HUES48 (cell line): ENCODE measurements at regions not wholly inside any gene's neighbourhood (a gene's known extent, or its start where the extent isn't known, plus 50 kb on each side); places are given as distances from the start of the nearest gene placed in this dataset.

Source experiments
- H3K27ac ChIP-seq: one replicate; pipeline ENCODE4 v1.7.0; 2013; ENCODE audit warnings: low read depth, low read length, inconsistent platforms
- H3K27me3 ChIP-seq: 2 replicates; pipeline ENCODE4 v1.6.1; 2013; ENCODE audit warnings: mild to moderate bottlenecking, low read length; ENCODE audit not compliant: control insufficient read depth, insufficient read depth
- H3K36me3 ChIP-seq: 2 replicates; pipeline ENCODE4 v1.6.1; 2013; ENCODE audit warnings: low read length; ENCODE audit not compliant: control insufficient read depth, insufficient read depth
- H3K4me1 ChIP-seq: 2 replicates; pipeline ENCODE4 v1.6.1; 2013; ENCODE audit warnings: mild to moderate bottlenecking, low read length; ENCODE audit not compliant: control insufficient read depth, insufficient read depth
- H3K4me3 ChIP-seq: 2 replicates; pipeline ENCODE4 v1.5.1; 2013; ENCODE audit warnings: mild to moderate bottlenecking, low read depth, low read length
- H3K9ac ChIP-seq: 2 replicates; pipeline ENCODE4 v1.6.1; 2013; ENCODE audit warnings: mild to moderate bottlenecking, low read depth, low read length, moderate library complexity
- H3K9me3 ChIP-seq: 2 replicates; pipeline ENCODE4 v1.6.1; 2013; ENCODE audit warnings: low read length; ENCODE audit not compliant: control insufficient read depth, insufficient read depth

DNA sequence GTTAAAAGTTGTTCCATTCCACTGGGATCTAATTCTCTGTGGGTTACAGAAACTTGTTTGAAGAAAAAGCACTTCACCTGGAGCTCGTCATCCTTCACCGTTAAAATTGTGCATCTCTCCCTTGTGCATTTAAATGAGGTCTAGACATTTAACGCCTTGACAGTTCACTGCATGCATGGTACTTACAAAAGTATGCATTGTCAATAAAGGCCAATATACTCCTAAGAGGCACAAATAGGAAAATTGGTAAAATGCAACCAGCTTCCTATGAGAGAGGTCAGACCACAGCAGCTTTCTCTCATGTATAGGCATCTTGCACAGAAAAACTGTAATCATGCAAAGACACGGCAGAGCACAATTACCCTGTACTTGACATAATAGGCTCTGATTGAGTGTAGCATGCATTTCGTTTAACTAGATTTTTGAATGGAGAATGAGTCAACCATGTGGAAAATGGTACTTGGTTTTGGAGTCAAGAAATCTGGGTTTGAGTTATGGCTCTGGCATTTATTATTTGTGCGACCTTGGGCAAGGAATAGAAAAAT, 378.5 kb downstream of the RFPL4B start:
- Histone ChIP-seq H3K4me3 (no peak overlapping the region), H3K27me3 (no peaks in the 10 kb centered on the region), H3K4me1 (no peaks in the 10 kb centered on the region), H3K9me3 (no peaks in the 10 kb centered on the region), H3K36me3 (no peaks in the 10 kb centered on the region), H3K27ac (no peak overlapping the region), H3K9ac (no peak overlapping the region)

DNA sequence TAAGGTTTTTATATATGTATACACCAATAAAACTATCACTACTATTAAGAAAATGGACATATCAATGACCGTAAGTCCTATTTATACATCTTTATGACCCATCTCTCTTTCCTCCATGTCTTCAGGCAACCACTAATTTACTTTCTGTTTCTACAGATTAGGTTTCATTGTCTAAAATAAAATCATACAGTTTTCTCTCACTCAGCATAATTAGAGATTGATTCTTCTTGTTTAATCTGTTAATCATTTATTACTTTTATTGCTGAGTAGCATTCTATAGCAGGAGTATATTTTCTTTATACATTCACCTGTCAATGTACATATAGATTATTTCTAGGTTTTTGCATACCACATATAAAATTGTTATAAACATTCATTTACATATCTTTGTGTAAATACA, 388.0 kb downstream of the RFPL4B start:
- Histone ChIP-seq H3K27ac (no peak overlapping the region), H3K9me3 (no peaks in the 10 kb centered on the region; the same call in 1 of the 2 replicates), H3K4me1 (no peaks in the 10 kb centered on the region), H3K36me3 (no peaks in the 10 kb centered on the region), H3K4me3 (no peak overlapping the region), H3K27me3 (no peaks in the 10 kb centered on the region), H3K9ac (no peak overlapping the region)

DNA sequence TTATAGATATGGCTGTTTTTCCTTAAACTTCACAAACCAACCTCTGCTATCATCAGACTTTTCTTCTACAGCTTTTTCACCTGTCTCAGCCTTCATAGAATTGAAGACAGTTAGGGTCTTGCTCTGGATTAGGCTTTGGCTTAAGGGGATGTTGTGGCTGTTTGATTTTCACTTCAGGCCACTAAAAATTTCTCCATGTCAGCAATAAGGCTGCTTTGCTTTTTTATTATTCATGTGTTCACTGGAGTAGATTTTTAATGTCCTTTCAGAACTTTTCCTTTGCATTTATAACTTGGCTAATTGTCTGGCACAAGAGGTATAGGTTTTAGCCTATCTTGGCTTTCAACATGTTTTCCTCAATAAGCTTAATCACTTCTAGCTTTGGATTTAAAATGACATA, 392.6 kb downstream of the RFPL4B start:
- Histone ChIP-seq H3K4me1 (peaks cover 22% of the 10 kb centered on the region), H3K9me3 (no peaks in the 10 kb centered on the region; the same call in 1 of the 2 replicates), H3K36me3 (no peaks in the 10 kb centered on the region), H3K9ac (no peak overlapping the region), H3K4me3 (no peak overlapping the region), H3K27ac (no peak overlapping the region), H3K27me3 (no peaks in the 10 kb centered on the region)

DNA sequence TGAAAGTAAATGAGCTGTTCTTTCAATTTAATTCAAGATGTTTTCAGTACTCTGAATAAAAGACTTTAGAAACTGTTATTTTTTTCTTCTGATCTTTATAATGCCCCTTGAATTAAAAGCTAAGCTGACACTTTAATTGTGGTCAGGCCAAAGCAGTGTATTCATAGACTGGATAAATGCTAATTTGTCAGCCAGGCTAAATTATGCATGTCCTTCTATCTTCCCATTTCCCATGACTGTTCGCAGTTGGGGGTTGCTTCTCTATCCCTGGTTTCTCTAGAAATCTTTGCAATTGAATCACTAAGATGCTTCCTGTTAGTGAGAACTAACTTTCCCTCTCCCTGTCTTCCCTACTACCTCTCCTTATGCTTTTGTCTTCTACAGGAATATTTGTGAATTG, 396.2 kb downstream of the RFPL4B start:
- Histone ChIP-seq H3K4me1 (peaks cover 22% of the 10 kb centered on the region), H3K4me3 (no peak overlapping the region), H3K27ac (peak overlapping the region; percentile 81), H3K9me3 (no peaks in the 10 kb centered on the region), H3K9ac (no peak overlapping the region), H3K36me3 (no peaks in the 10 kb centered on the region), H3K27me3 (no peaks in the 10 kb centered on the region)

DNA sequence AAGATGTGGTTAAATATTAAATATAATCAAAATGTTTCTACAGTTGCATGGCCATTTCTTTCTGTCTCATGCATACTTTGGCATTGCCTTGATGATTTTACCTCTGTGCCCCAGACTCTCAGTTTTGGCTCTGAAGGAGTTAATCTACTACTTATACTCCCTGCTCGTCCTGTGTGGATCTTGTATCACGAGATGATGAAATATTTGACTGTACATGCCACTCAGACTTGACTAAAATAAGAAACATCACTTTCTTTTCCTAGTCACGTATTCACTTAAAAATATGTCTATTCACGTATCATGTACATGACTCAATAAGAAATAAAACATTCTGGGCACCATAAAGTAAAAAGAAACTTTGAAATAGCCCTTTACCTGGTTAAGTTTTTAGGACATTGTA, 397.7 kb downstream of the RFPL4B start:
- Histone ChIP-seq H3K27me3 (no peaks in the 10 kb centered on the region), H3K9ac (no peak overlapping the region), H3K4me3 (no peak overlapping the region), H3K27ac (peak overlapping the region; percentile 79), H3K9me3 (no peaks in the 10 kb centered on the region), H3K36me3 (no peaks in the 10 kb centered on the region), H3K4me1 (peaks cover 22% of the 10 kb centered on the region)

DNA sequence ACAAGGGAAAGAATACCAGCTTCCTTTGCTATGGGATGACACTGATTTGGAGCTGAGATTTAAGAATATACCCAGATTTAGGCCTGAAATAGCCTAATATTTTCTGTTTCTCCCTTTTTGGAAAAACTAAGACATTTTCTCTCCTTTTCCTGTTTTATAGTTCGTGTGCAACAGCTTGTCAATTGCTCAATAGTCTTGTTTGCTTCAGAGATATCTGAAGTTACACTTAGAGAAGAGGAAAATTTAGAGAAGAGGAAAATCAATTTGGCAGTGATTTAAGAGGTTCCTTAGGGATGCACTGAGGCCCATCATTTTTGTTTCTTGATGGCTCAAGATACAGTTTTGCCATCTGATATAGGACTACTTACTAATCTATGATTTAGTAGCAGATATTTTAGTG, 398.6 kb downstream of the RFPL4B start:
- no peak overlapping the region for H3K9ac ChIP-seq
- no peaks in the 10 kb centered on the region for H3K27me3 ChIP-seq
- H3K9me3 ChIP-seq, result no peaks in the 10 kb centered on the region
- no peak overlapping the region for H3K27ac ChIP-seq
- peaks cover 22% of the 10 kb centered on the region for H3K4me1 ChIP-seq
- no peaks in the 10 kb centered on the region for H3K36me3 ChIP-seq
- no peak overlapping the region for H3K4me3 ChIP-seq

DNA sequence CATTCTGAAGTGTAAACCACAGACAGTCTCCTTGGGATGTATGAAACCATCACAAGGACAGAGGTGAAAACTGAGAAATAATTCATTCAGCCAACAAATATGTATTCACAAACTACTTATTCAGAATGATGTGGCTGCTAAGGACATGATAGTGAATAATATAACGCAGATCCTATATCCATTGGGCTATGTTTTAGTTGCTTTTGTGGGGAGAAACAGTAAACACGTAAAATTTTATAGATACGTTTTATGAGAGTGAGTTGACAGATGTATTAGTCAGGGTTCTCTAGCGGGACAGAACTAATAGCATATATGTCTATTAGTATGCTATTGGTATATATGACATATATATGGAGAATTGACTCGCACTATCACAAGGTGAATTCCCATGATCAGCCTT, 402.5 kb downstream of the RFPL4B start:
- Histone ChIP-seq H3K27ac (no peak overlapping the region), H3K36me3 (no peaks in the 10 kb centered on the region), H3K27me3 (no peaks in the 10 kb centered on the region), H3K4me3 (no peak overlapping the region), H3K9ac (no peak overlapping the region), H3K4me1 (no peaks in the 10 kb centered on the region), H3K9me3 (no peaks in the 10 kb centered on the region)

DNA sequence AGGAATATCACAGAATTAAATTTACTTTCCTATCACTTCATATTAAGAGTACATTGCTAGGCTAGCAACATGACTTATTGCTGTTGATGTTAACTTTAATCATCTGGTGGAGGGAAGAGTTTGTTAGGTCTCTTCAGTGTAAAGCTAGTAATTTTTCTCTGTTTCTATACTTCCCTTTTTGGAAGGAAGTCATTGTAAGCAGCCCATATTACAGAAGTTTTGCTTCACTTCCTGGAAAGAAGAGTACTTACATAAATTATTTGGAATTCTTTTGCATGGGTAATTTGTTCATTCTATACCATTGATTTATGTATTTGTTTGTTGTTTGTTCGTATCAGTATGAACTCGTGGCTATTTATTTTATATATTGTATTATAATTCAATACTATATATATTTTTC, 405.2 kb downstream of the RFPL4B start:
- H3K27ac ChIP-seq, result no peak overlapping the region
- H3K27me3 ChIP-seq, result no peaks in the 10 kb centered on the region
- no peaks in the 10 kb centered on the region for H3K9me3 ChIP-seq

DNA sequence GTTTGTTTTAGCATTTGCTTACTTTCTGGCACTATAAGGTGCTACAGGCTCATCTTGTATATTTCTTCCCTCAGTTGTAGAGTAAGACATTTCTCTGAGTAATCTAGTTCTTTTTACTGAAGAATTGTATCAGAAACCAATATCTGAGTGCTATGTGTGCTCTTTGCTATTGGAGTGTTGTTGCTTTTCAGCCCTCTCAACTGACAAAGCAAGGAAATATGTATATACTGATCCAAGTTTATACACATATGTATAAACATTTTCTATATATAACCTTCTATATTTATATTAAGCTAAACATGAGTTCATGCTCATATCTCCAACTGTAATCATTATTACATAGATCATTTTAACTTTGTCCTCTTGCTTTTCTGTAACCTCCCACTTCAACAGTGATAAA, 405.7 kb downstream of the RFPL4B start:
- Histone ChIP-seq H3K9me3 (no peaks in the 10 kb centered on the region), H3K4me3 (no peak overlapping the region), H3K4me1 (no peaks in the 10 kb centered on the region), H3K27me3 (no peaks in the 10 kb centered on the region), H3K27ac (no peak overlapping the region), H3K9ac (no peak overlapping the region), H3K36me3 (no peaks in the 10 kb centered on the region)

More for the DNA sequence above, 405.2 kb downstream of the RFPL4B start:
- Histone ChIP-seq H3K4me3 (no peak overlapping the region), H3K9ac (no peak overlapping the region), H3K36me3 (no peaks in the 10 kb centered on the region), H3K4me1 (no peaks in the 10 kb centered on the region)

DNA sequence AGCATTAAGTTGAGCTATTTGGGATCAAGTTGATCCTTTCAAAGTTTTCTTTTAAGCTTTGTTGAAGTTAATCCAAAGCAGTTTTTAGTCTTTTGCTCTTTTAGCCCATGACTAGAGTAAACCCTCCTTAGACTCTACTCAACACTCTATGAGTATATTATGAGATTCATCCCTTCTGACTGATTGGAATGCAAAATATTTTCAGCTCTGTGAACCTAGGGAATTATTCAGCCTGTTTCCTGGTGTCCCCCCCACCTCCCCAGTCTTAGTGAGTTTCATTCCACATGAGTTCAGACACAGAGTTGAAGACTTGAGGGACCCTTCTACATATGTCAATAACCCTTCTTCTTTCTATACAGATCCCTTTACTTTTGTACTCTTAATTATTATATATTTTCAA, 413.7 kb downstream of the RFPL4B start:
- no peak overlapping the region for H3K9ac ChIP-seq
- H3K4me3 ChIP-seq, result no peak overlapping the region
- H3K4me1 ChIP-seq, result no peaks in the 10 kb centered on the region
- no peak overlapping the region for H3K27ac ChIP-seq
- H3K27me3 ChIP-seq, result no peaks in the 10 kb centered on the region
- no peaks in the 10 kb centered on the region for H3K36me3 ChIP-seq
- no peaks in the 10 kb centered on the region for H3K9me3 ChIP-seq

DNA sequence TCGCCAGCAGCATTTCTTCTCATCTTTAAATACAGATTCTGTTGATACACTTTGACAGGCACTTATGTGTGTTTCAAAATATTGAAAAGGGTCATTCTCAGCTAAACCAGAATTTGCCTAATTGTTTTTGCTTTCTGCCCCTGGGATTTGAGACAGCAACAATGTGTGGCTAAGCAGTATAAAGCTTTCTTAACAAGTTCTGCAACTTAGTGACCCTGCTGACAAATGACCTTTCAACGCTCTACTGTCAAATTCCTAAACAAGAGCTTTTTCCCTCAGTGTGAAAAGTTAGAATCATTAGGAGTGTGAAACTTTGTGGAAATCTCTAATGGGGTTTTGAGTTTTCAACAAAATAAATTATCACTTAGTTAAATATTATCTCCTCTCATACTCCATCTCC, 414.6 kb downstream of the RFPL4B start:
- H3K4me3 ChIP-seq, result no peak overlapping the region
- H3K4me1 ChIP-seq, result no peaks in the 10 kb centered on the region
- H3K27ac ChIP-seq, result no peak overlapping the region

DNA sequence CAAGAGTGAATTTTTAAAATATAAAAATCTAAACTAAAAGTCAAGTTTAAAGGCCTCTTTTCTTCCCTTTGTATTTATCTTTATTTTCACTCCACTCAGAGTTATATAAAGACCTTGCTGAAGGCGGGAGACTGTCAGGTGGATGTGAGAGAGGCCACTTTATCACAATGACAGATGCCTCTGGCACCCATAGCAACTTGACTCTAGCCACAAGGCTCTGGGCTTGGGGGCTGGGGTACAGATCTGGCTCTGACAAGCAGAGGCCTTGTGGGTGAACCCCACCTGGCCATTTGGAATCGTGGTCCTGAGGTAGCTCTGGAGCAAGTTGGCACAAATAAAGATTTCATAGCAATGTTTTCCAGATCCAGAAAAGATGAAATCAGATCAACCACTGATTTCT, 417.2 kb downstream of the RFPL4B start:
- Histone ChIP-seq H3K36me3 (no peaks in the 10 kb centered on the region), H3K9me3 (peaks cover 10% of the 10 kb centered on the region), H3K9ac (no peak overlapping the region), H3K27ac (no peak overlapping the region), H3K27me3 (no peaks in the 10 kb centered on the region), H3K4me1 (no peaks in the 10 kb centered on the region), H3K4me3 (no peak overlapping the region)

More for the DNA sequence above, 414.6 kb downstream of the RFPL4B start:
- Histone ChIP-seq H3K36me3 (no peaks in the 10 kb centered on the region), H3K9ac (no peak overlapping the region), H3K27me3 (no peaks in the 10 kb centered on the region), H3K9me3 (no peaks in the 10 kb centered on the region)
